ENCODE measurements at regions not wholly inside any gene's neighbourhood (a gene's known extent, or its start where the extent isn't known, plus 50 kb on each side); places are given as distances from the start of the nearest gene placed in this dataset.
"Not testable (repeated sequence)": the region's sequence is repeated elsewhere in the genome, so short reads cannot be mapped to it uniquely, and the experiment has no call there.

GRCh38 chr7:49703337-49703736, 70.1 kb upstream of the VWC2 start:
- DNase-seq = no peak

DNA sequence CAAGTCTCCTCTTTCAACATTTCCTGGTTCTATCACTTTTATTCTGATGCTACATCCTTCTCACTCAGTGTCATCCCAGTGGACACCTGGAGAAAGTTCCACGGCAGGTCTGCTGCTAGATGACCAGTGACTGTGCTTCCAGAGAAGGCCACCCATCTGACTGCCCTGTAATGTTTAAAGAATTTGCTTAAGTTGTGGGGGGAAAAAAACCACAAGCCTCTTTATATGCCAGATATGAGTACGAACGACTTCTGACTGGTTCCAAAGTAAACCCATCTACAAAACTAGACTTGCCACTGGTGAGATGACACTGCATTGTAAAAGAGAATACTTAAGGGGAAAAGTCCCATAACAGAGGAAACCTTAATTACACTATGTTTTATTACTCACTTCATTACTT, 69.6 kb upstream of the VWC2 start:
- DNase-seq = no peak

DNA sequence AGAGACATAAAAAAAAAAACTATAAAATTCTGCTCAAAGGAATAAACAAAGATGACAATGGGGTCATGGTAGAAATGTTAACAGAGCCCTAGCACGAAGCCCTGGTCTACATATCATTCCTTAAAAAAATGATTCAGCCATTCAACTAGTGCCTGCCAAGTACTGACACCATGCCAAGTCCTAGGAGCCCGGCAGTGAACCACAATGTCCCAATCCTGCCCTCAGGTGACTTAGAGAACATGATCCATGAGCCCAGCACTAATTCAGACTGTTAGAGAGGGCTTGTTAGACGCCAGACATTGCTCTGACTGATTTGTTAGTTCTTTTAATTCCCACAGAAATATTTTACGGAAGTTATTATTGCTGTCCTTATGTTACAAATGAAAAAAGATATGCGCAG, 67.3 kb upstream of the VWC2 start:
- DNase-seq = no peak

- DNase-seq = no peak
These were observed 65.5 kb upstream of the VWC2 start for GRCh38 chr7:49707891-49708290.

DNA sequence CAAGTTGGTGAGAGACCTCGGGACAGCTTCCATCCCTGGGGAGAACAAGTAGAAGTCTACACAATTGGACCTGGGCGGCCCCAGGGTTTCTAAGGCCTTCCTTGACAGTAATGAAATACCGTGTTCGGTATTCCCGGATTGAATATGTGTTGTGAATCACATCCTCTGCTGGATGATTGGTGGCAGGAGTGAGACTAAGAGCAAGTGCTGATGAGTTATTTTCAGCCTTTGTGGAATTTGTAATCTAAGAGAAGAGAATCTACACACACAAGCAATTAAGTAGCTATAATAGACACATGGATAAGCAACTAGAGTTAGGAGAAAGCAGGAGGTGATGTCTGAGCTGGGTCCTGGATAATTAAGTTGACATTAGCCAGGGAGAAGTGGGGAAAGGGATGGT, 64.8 kb upstream of the VWC2 start:
- no peak for DNase-seq

- not testable (repeated sequence) for DNase-seq
These were observed 62.2 kb upstream of the VWC2 start for GRCh38 chr7:49711072-49711723.

DNA sequence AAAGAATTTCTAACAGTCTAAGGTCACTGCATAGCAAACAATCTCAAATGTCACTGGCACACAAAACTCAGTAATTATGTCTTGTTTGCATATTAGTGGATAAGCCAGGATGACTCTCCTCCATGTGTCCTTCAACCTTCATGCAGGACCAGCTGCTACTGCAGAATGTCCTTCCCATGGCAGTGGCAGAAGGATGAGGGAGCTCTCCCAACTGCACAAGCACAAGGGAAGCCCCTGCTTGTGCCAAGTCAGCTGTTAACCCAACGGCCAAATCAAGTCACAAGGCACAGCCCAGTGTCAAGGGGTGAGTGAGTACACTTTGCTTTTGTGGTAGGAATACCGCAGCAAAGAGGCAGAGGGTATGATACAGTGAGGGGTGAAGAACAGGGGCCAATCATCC, 59.3 kb upstream of the VWC2 start:
- DNase-seq = no peak

GRCh38 chr7:49715486-49715885, 58.0 kb upstream of the VWC2 start:
- no peak for DNase-seq

DNA sequence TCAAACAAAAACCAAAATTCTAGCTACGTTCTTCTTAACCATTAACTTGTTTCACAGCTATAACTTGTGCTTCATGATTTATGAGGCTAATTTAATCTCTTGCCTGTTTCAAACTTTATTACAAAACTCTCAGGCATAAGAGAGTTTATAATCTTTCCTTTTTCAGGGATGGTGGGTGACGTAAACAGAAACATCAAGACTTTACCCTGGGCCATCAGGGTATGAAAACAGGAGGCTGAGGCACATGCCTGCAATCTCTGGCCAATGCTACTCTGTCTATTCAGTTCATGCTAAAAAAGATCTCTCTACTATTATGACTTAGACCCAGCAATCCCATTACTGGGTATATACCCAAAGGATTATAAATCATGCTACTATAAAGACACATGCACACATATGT, 55.9 kb upstream of the VWC2 start:
- no peak for DNase-seq

DNA sequence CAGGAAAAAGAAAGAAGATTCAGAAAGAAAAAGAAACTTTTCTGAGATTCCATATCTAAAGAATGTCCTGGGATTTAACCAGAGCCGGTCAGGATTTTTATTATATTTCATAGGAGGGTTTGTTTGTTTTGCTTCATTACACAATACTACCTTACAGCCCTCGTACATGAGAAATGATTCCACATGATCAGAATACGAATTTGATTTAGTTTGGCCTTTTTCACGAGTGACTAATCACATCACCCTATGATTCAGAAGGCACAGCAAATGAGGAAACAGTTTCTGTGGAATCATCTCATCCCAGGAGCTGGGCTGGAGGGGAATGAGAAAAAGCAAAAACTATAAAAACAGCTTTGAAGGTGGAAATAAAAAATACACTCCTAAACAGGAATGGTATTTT, 54.7 kb upstream of the VWC2 start:
- DNase-seq = no peak

DNA sequence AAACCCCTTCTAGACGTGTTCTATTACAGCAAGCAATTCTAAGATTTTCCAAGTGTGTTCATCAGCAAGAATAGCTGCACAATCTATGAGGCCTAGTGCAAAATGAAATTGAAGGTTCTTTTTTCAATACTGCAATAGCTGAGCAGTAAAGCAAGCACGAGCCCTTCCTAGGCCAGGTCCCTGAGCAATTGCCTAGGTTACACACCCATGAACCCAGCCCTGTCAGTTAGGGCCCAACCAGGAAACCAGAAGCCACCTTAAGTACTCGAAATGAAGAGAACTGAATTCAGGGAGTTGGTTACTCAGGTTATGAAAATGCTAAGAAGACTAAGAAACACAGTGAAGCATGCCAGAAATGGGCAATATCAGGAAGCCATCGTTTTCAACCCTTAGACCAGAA, 52.0 kb upstream of the VWC2 start:
- no peak for DNase-seq
